ENCODE measurements at regions not wholly inside any gene's neighbourhood (a gene's known extent, or its start where the extent isn't known, plus 50 kb on each side); places are given as distances from the start of the nearest gene placed in this dataset.

DNA sequence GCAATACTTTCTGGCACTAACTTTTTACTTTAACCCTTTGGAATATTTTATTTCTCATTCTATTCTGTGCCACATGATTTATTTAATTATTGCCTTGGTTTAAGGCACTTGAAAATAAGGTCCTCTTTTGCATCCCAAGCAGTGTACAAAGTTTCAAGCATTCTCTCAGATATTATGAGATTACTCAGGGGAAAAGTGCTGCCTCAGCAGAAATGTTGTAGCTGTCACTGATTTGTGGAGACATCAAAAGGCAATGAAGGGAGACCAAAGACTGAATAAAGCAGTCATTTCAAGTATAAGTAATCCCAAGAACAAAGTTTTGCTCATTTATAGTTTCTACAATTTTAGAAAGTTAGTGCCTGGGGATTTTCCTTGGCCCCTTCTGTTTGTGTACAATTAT, 253.0 kb downstream of the RNF144B start:
- ATAC-seq (no peak), DNase-seq (no peak)

DNA sequence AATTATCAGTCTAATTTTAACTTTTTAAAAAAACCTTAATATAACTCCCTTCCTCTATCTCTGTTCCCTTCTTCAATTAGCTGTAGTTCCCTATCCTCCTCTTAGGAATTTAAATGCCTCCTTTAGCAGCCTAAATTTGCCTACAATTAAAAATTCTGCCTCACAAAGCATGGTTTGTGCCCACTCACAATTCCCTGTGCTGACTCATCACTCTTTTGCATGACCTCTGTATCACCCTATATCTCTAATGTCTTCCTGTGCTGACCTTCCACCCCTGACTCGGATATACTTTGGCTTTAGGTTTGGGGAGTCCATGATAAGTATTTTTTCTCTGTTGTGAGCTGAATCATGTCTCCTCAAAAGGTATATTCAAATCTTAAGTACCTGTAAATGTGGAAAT, 253.6 kb downstream of the RNF144B start:
- Histone ChIP-seq H3K79me2 (ENCODE audit: low read length) (no peaks in the 10 kb centered on the region), H3K27ac (ENCODE audit: low read length) (no peak overlapping the region), H4K20me1 (ENCODE audit: low read length) (no peaks in the 10 kb centered on the region), H3K9ac (ENCODE audit: low read length) (no peak overlapping the region), H3K27me3 (ENCODE audit: low read length) (peaks cover 38% of the 10 kb centered on the region), H3K9me2 (replicated peaks; ENCODE audit: low read length) (no peaks in the 10 kb centered on the region), H3K4me1 (ENCODE audit: insufficient read depth, low read length) (no peaks in the 10 kb centered on the region), H3K4me2 (ENCODE audit: low read length) (no peak overlapping the region), H3K4me3 (ENCODE audit: low read length) (no peak overlapping the region), H2AFZ (ENCODE audit: low read length) (no peak overlapping the region), H3K36me3 (ENCODE audit: low read depth, low read length) (no peaks in the 10 kb centered on the region), H3F3A (ENCODE audit: low read length, unreplicated experiment) (no peaks in the 10 kb centered on the region), H3K9me3 (ENCODE audit: low read length) (no peaks in the 10 kb centered on the region)
- no peak for ATAC-seq
- DNase-seq, result no peak
- BruUV-seq (replicated peaks), result no TSS peak
- POLR2A ChIA-PET (ENCODE audit: unreplicated experiment), result no interaction called here
- intact Hi-C loops (cut with micrococcal nuclease), result no loop called here
- CTCF ChIA-PET, result no interaction called here
- TF ChIP-seq EZH2 (IDR thresholded peaks at IDR 0.05; ENCODE audit: low read length, unreplicated experiment) (no peak), EZH2phosphoT487 (IDR thresholded peaks at IDR 0.05; ENCODE audit: borderline replicate concordance, low read length) (no peak)
- TF ChIP-seq, protein P1, sequence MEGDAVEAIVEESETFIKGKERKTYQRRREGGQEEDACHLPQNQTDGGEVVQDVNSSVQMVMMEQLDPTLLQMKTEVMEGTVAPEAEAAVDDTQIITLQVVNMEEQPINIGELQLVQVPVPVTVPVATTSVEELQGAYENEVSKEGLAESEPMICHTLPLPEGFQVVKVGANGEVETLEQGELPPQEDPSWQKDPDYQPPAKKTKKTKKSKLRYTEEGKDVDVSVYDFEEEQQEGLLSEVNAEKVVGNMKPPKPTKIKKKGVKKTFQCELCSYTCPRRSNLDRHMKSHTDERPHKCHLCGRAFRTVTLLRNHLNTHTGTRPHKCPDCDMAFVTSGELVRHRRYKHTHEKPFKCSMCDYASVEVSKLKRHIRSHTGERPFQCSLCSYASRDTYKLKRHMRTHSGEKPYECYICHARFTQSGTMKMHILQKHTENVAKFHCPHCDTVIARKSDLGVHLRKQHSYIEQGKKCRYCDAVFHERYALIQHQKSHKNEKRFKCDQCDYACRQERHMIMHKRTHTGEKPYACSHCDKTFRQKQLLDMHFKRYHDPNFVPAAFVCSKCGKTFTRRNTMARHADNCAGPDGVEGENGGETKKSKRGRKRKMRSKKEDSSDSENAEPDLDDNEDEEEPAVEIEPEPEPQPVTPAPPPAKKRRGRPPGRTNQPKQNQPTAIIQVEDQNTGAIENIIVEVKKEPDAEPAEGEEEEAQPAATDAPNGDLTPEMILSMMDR (conservative IDR thresholded peaks at IDR 0.05; ENCODE audit: low read depth, low read length), result no peak

More for the DNA sequence above, 253.0 kb downstream of the RNF144B start:
- Histone ChIP-seq H4K20me1 (ENCODE audit: low read length) (no peaks in the 10 kb centered on the region), H3K4me1 (ENCODE audit: insufficient read depth, low read length) (no peaks in the 10 kb centered on the region), H3K9me3 (ENCODE audit: low read length) (no peaks in the 10 kb centered on the region), H3K27me3 (ENCODE audit: low read length) (peaks cover 44% of the 10 kb centered on the region), H3K4me3 (ENCODE audit: low read length) (no peak overlapping the region), H3K36me3 (ENCODE audit: low read depth, low read length) (no peaks in the 10 kb centered on the region), H2AFZ (ENCODE audit: low read length) (no peak overlapping the region), H3K79me2 (ENCODE audit: low read length) (no peaks in the 10 kb centered on the region), H3K9ac (ENCODE audit: low read length) (no peak overlapping the region), H3K4me2 (ENCODE audit: low read length) (no peak overlapping the region), H3K9me2 (replicated peaks; ENCODE audit: low read length) (no peaks in the 10 kb centered on the region), H3K27ac (ENCODE audit: low read length) (no peak overlapping the region), H3F3A (ENCODE audit: low read length, unreplicated experiment) (no peaks in the 10 kb centered on the region)
- ChIA-PET CTCF (no interaction called here), POLR2A (ENCODE audit: unreplicated experiment) (no interaction called here)
- intact Hi-C loops (cut with micrococcal nuclease), result no loop called here
- TF ChIP-seq EZH2 (IDR thresholded peaks at IDR 0.05; ENCODE audit: low read length, unreplicated experiment) (no peak), EZH2phosphoT487 (IDR thresholded peaks at IDR 0.05; ENCODE audit: borderline replicate concordance, low read length) (no peak)
- TF ChIP-seq, protein P1 (conservative IDR thresholded peaks at IDR 0.05; ENCODE audit: low read depth, low read length), result no peak
- BruUV-seq (replicated peaks), result no TSS peak

DNA sequence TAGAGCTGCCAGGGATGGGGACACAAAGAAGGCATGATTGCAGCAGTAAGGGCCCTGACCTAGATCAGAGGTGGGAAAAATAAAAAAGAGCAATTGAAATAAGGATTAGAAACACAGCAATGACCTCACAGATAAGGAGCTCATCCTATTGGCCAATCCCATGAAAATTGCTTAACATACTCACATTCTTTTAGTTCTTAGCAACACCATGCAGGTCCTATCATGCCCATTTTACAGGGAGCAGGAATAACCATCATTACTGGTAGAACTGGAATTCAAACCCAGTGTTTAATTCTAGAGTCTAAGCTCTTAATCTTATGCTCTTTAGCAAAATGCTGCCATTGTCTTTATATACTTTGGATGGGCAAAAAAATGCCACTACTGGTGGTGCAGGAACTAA, 267.7 kb downstream of the RNF144B start:
- H3F3A ChIP-seq (ENCODE audit: low read length, unreplicated experiment), result no peaks in the 10 kb centered on the region
- H3K27ac ChIP-seq (ENCODE audit: low read length), result no peak overlapping the region
- H3K4me2 ChIP-seq (ENCODE audit: low read length), result no peak overlapping the region
- no peak overlapping the region for H3K9ac ChIP-seq (ENCODE audit: low read length)
- H3K9me3 ChIP-seq (ENCODE audit: low read length), result no peaks in the 10 kb centered on the region
- ChIA-PET POLR2A (ENCODE audit: unreplicated experiment) (no interaction called here), CTCF (no interaction called here)
- no peaks in the 10 kb centered on the region for H3K79me2 ChIP-seq (ENCODE audit: low read length)
- no peaks in the 10 kb centered on the region for H4K20me1 ChIP-seq (ENCODE audit: low read length)
- TF ChIP-seq EZH2 (IDR thresholded peaks at IDR 0.05; ENCODE audit: low read length, unreplicated experiment), result no peak
- no peak for TF ChIP-seq EZH2phosphoT487 (IDR thresholded peaks at IDR 0.05; ENCODE audit: borderline replicate concordance, low read length)
- TF ChIP-seq, protein P1 (conservative IDR thresholded peaks at IDR 0.05; ENCODE audit: low read depth, low read length), result no peak
- H3K27me3 ChIP-seq (ENCODE audit: low read length), result peaks cover 48% of the 10 kb centered on the region
- H3K9me2 ChIP-seq (replicated peaks; ENCODE audit: low read length), result no peaks in the 10 kb centered on the region
- ATAC-seq (no peak), DNase-seq (no peak)
- no peak overlapping the region for H3K4me3 ChIP-seq (ENCODE audit: low read length)
- no TSS peak for BruUV-seq (replicated peaks)
- intact Hi-C loops (cut with micrococcal nuclease), result no loop called here
- H3K36me3 ChIP-seq (ENCODE audit: low read depth, low read length), result no peaks in the 10 kb centered on the region
- no peak overlapping the region for H2AFZ ChIP-seq (ENCODE audit: low read length)
- H3K4me1 ChIP-seq (ENCODE audit: insufficient read depth, low read length), result no peaks in the 10 kb centered on the region

Measured in PC-3 (cell line).